ENCODE measurements at regions not wholly inside any gene's neighbourhood (a gene's known extent, or its start where the extent isn't known, plus 50 kb on each side); places are given as distances from the start of the nearest gene placed in this dataset.

DNA sequence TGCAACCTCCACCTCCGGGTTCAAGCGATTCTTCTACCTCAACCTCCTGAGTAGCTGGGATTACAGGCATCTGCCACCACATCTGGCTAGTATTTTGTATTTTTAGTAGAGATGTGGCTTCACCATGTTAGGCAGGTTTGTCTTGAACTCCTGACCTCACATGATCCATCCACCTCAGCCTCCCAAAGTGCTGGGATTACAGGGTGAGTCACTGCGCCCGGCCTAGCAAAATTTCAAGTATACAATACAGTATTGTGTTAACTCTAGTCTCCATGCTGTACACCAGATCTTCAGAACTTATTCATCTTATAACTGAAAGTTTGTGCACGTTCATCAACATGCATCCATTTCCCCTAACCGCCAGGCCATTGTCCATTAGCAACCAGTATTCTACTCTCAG lies 115.1 kb upstream of the MDGA2 start:
- no peak for DNase-seq
- TF ChIP-seq, protein P1, sequence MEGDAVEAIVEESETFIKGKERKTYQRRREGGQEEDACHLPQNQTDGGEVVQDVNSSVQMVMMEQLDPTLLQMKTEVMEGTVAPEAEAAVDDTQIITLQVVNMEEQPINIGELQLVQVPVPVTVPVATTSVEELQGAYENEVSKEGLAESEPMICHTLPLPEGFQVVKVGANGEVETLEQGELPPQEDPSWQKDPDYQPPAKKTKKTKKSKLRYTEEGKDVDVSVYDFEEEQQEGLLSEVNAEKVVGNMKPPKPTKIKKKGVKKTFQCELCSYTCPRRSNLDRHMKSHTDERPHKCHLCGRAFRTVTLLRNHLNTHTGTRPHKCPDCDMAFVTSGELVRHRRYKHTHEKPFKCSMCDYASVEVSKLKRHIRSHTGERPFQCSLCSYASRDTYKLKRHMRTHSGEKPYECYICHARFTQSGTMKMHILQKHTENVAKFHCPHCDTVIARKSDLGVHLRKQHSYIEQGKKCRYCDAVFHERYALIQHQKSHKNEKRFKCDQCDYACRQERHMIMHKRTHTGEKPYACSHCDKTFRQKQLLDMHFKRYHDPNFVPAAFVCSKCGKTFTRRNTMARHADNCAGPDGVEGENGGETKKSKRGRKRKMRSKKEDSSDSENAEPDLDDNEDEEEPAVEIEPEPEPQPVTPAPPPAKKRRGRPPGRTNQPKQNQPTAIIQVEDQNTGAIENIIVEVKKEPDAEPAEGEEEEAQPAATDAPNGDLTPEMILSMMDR (conservative IDR thresholded peaks at IDR 0.05), result no peak
- no peak for TF ChIP-seq EZH2 (IDR thresholded peaks at IDR 0.05; ENCODE audit: low read depth)
- no peak overlapping the region for H2AFZ ChIP-seq
- no peak overlapping the region for H3K4me2 ChIP-seq
- ChIA-PET CTCF (no interaction called here), POLR2A (ENCODE audit: unreplicated experiment) (no interaction called here)
- H3K4me3 ChIP-seq, result no peak overlapping the region
- H4K20me1 ChIP-seq (ENCODE audit: insufficient read depth), result no peaks in the 10 kb centered on the region
- intact Hi-C loops (cut with micrococcal nuclease; ENCODE audit: unreplicated experiment), result no loop called here
- no peaks in the 10 kb centered on the region for H3F3A ChIP-seq (ENCODE audit: insufficient read depth, low read depth)
- no peaks in the 10 kb centered on the region for H3K79me2 ChIP-seq (ENCODE audit: low read depth)
- H3K9me3 ChIP-seq (ENCODE audit: insufficient read depth, low read depth), result no peaks in the 10 kb centered on the region
- no peaks in the 10 kb centered on the region for H3K4me1 ChIP-seq (replicated peaks; ENCODE audit: insufficient read depth)
- H3K9me2 ChIP-seq (ENCODE audit: insufficient read depth), result no peaks in the 10 kb centered on the region; the same call in 1 of the 2 replicates
- no peak overlapping the region for H3K27ac ChIP-seq
- H3K27me3 ChIP-seq (ENCODE audit: insufficient read depth, low read depth), result no peaks in the 10 kb centered on the region
- no peaks in the 10 kb centered on the region for H3K36me3 ChIP-seq (ENCODE audit: low read depth)
- no TSS peak for BruUV-seq (replicated peaks)

DNA sequence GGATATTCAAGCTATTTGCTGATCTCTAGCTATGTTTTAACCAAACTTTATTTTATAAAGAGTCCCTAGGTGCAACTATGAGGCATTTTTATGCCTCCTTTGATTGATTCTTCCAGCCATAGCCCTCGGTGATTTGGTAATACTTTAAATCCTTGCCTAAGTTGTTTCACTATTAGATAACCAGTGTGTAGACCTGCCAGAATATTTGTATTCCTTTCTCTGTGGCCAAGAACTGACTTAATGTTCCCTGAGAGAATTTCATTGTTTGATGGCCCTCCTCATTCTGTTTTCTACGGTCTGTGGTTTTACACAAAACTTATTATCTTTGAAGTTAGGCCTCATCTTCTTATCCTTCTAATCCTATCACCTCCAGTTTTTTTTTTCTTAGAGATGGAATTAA lies 109.7 kb upstream of the MDGA2 start:
- Histone ChIP-seq H3K36me3 (ENCODE audit: low read depth) (no peaks in the 10 kb centered on the region), H3K9me3 (ENCODE audit: insufficient read depth, low read depth) (no peaks in the 10 kb centered on the region), H3K4me3 (no peak overlapping the region), H3F3A (ENCODE audit: insufficient read depth, low read depth) (no peaks in the 10 kb centered on the region), H3K27me3 (ENCODE audit: insufficient read depth, low read depth) (no peaks in the 10 kb centered on the region), H3K9me2 (ENCODE audit: insufficient read depth) (no peaks in the 10 kb centered on the region), H4K20me1 (ENCODE audit: insufficient read depth) (no peaks in the 10 kb centered on the region), H3K79me2 (ENCODE audit: low read depth) (no peaks in the 10 kb centered on the region), H3K27ac (no peak overlapping the region), H3K4me1 (replicated peaks; ENCODE audit: insufficient read depth) (no peaks in the 10 kb centered on the region), H3K4me2 (no peak overlapping the region), H2AFZ (no peak overlapping the region)
- CTCF ChIA-PET, result no interaction called here
- no TSS peak for BruUV-seq (replicated peaks)
- DNase-seq, result no peak
- POLR2A ChIA-PET (ENCODE audit: unreplicated experiment), result no interaction called here
- no peak for TF ChIP-seq EZH2 (IDR thresholded peaks at IDR 0.05; ENCODE audit: low read depth)
- TF ChIP-seq, protein P1 (conservative IDR thresholded peaks at IDR 0.05), result no peak
- intact Hi-C loops (cut with micrococcal nuclease; ENCODE audit: unreplicated experiment), result no loop called here

- BruUV-seq (replicated peaks), result no TSS peak
- H3K9me3 ChIP-seq (ENCODE audit: insufficient read depth, low read depth), result no peaks in the 10 kb centered on the region
- ChIA-PET POLR2A (ENCODE audit: unreplicated experiment) (no interaction called here), CTCF (no interaction called here)
- peak in 1 of 2 experiments; percentile 40 for DNase-seq
- intact Hi-C loops (cut with micrococcal nuclease; ENCODE audit: unreplicated experiment), result no loop called here
- H3K27ac ChIP-seq, result no peak overlapping the region
- H3F3A ChIP-seq (ENCODE audit: insufficient read depth, low read depth), result no peaks in the 10 kb centered on the region
- H3K4me1 ChIP-seq (replicated peaks; ENCODE audit: insufficient read depth), result no peaks in the 10 kb centered on the region
- no peaks in the 10 kb centered on the region for H4K20me1 ChIP-seq (ENCODE audit: insufficient read depth)
- no peak overlapping the region for H3K4me2 ChIP-seq
- no peaks in the 10 kb centered on the region for H3K27me3 ChIP-seq (ENCODE audit: insufficient read depth, low read depth)
- no peaks in the 10 kb centered on the region for H3K36me3 ChIP-seq (ENCODE audit: low read depth)
- H2AFZ ChIP-seq, result no peak overlapping the region
- no peaks in the 10 kb centered on the region for H3K9me2 ChIP-seq (ENCODE audit: insufficient read depth)
- TF ChIP-seq, protein P1 (conservative IDR thresholded peaks at IDR 0.05), result no peak
- TF ChIP-seq EZH2 (IDR thresholded peaks at IDR 0.05; ENCODE audit: low read depth), result no peak
- H3K4me3 ChIP-seq, result no peak overlapping the region
- no peaks in the 10 kb centered on the region for H3K79me2 ChIP-seq (ENCODE audit: low read depth)
These were observed 103.2 kb upstream of the MDGA2 start for GRCh38 chr14:47778631-47779030.

Data from PC-9 (cell line).